ENCODE measurements at regions not wholly inside any gene's neighbourhood (a gene's known extent, or its start where the extent isn't known, plus 50 kb on each side); places are given as distances from the start of the nearest gene placed in this dataset.

DNA sequence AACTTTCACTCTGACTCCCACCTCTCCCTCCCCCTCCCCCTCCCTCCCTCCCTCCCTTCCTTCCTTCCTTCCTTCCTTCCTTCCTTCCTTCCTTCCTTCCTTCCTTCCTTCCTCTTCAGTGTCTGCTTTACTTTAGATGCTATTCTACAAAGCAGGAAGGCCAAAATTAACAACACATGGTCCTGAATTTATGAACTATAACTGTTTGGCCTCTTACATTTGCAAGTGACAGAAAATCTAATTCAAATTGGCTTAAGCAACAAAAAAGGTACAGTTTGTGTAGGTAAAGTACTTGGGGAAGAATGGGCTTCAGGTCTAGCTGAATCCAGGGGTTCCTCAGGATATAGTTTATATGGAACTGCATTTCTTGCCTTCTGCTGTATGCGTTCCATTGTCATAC, 673.0 kb downstream of the AACS start:
- DNase-seq (ENCODE audit: low read depth in 1 of 2, low spot score in 1 of 2) = no peak

DNA sequence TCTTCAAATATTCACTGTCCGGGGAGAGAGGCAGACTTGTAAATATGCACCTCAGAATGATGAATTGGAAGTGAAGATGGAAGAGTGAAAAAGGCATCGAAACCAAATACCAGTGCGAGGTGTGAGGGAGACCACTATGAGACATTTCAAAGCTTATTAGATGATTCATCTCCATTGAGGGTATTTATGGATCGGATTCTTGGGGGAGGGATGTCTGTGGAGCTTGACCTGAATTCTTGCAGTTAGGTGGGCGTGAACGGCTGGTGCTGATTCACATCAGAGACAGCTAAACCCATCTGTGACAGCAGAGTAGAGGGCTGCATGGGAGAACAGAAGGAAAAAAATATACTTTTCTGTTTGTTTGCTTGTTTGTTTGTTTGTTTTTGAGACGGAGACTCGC, 677.2 kb downstream of the AACS start:
- DNase-seq (ENCODE audit: low read depth in 1 of 2, low spot score in 1 of 2) = no peak

DNA sequence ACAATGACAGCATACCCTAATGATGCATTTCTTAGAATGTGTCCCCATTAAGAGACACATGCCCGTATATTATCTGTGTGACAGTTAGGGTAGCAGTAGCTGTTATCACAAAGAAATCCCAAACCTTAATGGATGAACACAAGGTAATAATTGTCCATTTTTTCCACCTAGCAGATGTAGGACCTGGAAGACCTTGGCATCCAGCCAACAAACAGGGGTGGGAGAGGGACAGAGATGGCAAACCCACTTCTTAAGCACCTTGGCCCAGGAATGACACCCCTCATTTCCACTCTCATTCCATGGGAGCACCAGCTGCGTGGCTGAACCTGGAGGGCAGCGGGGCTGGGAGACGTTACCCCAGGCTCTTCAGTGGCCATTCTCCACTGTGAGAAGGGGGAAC, 679.0 kb downstream of the AACS start:
- no peak for DNase-seq (ENCODE audit: low read depth in 1 of 2, low spot score in 1 of 2)

DNA sequence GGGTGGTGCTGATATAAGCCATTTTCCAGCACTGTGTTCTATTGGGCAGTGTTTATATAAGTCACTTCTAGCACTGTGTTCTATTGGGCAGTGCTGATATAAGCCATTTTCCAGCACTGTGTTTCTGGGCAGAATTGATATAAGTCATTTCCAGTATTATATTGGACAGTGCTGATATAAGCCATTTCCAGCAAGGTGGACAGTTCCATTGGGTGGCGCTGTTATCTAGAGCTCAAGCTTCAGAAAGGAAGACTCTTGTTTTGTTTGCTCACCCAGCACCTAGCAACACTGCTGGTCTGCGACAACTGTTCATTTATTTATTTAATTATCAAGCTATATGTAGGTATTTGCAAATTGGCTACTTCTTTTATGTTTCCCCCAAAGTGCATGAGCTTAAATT, 690.3 kb downstream of the AACS start:
- DNase-seq (ENCODE audit: low read depth in 1 of 2, low spot score in 1 of 2) = no peak

DNA sequence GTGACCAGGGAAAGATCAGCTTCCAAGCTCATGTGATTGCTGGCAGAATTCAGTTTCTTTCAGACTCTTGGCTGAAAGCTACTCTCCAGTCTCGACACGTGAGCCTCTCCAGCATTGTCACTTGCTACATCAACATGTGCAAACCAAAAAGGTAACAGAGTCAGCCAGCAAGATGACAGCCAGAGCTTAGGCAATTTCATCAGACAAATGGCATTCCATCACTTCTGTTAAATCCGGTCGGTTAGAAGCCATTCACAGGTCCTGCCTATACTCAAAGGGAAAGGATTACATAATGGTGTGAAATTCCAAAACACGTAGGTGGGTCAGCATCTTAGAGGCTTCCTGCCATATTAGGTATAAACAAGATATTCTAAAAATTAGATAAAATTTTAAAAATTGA, 700.9 kb downstream of the AACS start:
- no peak for DNase-seq (ENCODE audit: low read depth in 1 of 2, low spot score in 1 of 2)

DNA sequence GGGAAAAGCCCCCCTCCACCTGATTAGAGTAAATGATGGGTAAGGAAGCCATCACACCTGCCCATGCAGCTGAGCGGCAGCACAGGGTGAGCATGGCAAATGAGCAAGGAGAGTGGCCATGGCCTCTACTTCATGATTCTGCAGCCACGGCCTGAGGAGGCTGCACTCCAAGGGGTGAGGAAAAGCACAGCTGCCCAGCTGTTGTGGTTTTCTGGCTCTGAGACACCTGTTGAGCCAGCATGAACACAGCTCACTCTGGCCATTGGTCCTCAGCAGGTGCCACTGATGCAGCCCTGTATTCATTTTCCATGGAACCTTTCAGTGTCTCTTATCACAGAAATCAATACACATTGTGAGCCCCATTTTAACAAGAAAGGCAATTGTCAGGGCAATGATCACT, 707.2 kb downstream of the AACS start:
- DNase-seq (ENCODE audit: low read depth in 1 of 2, low spot score in 1 of 2) = no peak

DNA sequence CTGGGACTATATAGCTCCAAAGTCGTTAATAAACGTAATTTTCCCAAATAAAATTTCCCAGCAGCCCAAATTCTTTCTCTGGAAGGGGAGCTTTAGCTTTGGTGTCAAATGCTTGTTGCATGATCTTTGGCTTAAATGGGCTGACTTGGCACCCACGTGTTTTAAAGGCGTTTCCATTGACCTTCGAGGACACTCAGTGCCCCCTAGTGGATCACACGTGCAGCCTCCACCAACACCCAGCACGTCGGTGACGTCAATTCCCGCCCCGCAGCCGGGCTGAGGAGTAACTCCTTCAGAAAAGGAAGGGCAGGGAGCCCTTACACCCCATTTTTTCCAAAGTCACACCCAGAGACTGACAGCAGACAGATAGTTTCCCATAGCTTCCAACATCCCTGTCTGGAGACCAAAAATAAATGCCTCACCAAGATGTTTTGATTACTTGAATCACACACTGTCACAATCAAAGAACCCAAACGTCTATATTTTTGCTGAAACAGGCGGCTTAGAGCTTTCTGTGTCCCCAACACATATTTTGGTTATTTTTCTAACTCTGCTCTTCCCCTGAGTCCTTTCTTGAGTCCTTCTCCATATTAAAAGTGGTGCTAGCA, 707.9 kb downstream of the AACS start:
- DNase-seq (ENCODE audit: low read depth in 1 of 2, low spot score in 1 of 2) = no peak

DNA sequence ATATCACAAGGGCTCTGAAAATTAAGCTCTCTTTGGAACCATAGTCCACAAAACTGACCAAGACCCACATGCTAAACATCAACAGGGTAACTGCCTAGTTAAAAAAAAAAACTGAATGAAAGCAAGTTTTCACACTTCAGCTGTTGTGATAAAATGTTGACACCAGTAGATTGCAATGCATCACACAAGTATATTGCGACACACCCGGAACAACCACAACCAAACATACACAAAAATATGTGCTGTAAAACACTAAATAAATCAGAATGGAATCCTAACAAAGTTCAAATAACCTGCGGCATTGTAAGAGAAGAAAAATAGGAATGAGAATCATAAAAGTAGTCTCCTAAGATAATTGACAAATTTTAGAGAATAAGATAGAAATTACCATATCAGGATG, 710.3 kb downstream of the AACS start:
- DNase-seq (ENCODE audit: low read depth in 1 of 2, low spot score in 1 of 2) = no peak

DNA sequence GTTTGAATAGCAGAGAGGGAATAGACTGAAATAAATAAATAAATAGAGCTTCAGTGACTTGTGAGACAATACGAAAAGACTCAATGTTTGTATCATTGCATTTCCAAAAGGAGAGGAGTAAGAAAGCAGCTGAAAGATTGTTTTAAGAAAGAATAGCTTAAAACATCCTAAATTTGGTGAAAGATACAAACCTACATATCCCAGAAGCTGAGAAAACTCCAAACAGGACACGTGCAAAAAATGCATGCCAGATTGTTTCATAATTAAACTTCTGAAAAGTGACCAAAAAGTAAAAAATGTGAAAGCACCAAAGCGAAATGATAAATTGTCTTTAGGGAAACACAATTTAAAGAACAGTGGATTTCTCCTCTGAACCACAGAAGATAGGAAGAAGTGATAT, 711.0 kb downstream of the AACS start:
- DNase-seq (ENCODE audit: low read depth in 1 of 2, low spot score in 1 of 2) = no peak

DNA sequence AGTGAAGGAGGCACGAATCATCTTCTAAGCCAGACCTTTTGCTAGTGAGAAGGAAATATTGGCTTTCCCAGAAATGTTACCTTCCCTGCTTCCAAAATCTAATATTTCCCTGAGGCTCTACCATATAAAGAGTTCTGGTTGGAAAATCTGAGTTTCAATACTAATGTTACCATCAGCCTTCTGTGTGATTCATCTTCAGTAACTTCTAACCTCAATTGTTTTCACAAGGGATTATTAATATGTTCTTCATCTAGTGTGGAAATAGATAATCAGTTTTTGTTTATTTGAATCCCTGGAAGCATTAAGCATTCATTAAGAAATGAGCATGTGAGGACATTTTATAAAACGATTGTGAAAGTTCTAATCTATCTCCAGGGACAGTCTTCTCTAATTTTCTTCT, 720.9 kb downstream of the AACS start:
- no peak for DNase-seq (ENCODE audit: low read depth in 1 of 2, low spot score in 1 of 2)

DNA sequence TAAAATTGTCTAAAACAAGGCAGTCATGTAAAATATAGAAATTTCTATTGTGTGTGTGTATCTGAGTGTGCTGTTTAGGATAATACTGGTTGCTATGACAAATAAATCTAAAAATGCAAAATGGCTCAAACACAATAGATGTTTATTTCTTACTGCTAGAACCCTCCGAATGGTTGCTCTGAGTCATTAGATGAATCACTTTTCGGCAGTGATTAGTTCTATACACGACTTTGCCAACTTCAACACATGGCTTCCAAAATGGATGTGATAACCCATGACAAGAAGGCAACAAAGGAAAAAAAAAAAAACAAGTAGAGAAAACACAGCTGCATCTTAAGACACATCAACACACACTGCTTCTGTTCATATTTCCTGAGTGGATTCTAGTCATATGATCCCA, 729.2 kb downstream of the AACS start:
- DNase-seq (ENCODE audit: low read depth in 1 of 2, low spot score in 1 of 2) = no peak

DNA sequence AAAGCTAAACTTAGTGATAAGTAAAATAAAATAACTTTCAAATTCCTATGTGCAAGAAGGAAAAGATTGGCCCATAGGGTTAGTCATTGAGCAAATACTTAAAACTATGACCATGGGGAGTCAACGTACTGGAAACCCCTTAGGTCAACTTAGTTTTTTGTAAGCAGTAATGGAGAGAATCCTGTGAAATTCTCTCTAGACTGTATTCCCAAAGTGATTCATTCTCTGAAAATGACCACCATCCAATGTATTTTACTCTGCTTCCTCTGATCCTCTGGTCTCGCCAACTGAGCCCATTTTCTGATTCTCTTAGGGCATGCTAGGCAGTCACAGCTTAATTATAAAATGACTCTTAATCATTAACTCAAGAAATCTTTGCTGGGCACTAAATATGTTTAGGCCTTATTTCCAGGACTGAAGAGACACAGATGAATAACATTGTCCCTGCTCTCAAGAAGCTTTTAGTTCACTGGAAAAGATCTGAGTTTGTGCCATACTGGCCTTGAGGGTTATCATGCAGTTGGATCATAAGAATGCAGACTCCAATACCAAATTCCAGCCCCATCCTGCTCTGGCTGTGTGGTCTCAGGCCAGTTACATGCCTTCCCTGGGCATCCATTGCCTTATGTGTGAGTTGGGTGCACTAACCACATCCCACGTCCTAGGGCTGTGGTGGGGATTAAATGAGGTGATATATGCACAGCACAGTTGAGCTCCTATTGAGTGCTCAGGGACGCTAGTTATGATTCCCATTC, 732.4 kb downstream of the AACS start:
- DNase-seq (ENCODE audit: low read depth in 1 of 2, low spot score in 1 of 2) = no peak

DNA sequence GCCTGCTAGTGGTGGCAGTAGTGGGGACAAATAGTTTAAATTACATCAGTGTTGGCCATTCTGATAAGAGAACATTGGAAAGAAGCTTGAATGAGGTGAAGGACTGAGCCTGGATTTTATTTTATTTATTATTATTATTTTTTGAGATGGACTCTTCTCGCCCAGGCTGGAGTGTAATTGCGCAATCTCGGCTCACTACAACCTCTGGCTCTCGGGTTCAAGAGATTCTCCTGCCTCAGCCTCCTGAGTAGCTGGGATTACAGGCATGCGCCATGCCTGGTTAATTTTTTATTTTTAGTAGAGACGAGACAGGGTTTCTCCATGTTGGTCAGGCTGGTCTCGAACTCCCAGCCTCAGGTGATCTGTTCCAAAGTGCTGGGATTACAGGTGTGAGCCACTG, 739.4 kb downstream of the AACS start:
- no peak for DNase-seq (ENCODE audit: low read depth in 1 of 2, low spot score in 1 of 2)

DNA sequence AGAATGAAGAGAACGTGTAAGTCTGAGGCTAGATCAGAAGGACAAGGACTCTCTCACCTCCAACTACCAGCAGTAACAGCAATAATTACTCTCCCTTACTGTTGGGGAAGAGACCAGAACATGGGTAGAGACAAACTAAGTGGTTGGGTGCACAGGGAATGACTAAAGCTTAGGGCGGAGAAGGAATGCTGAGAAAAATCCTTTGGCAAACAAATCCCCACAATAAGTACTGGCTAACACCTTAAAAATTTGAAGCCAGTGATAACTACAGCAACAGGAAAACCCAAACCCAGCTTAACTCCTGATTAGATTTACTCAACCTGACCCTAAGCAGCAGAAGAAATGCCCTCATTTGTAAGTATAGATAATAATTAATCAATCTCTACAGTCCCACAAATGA, 759.0 kb downstream of the AACS start:
- DNase-seq (ENCODE audit: low read depth in 1 of 2, low spot score in 1 of 2) = no peak

DNA sequence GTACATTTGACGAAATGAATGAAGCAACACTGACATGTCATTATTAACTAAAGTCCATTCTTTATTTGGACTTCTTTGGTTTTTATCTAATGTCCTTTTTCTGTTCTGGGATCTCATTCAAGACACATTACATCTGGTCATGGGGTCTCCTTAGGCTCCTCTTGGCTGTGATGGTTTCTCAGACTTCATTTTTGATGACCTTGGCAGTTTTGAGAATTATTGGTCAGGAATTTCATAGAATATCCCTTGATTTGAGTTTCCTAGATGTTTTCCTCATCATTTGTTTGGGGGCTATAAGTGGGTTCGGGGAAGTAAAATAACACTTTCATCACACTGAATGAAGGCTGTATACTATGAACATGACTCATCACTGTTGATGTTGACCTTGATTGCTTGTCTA, 770.6 kb downstream of the AACS start:
- DNase-seq (ENCODE audit: low read depth in 1 of 2, low spot score in 1 of 2) = no peak

DNA sequence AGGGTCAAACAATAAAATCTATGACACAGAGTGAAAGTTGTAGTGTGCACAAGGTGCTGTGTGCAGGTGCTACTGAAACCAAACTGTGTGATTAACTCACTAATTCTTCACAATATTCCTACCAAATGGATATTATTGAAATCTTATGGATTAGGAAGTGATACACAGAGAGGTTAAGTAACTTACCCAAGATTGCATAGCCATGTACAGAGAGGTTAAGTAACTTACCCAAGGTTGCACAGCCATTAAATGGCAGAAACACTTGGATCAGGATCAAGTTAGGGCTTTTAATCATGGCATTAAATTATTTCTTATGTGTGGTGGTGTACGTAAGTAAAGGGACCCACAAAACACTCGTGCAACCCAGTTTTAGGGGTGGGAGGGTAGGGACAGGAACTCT, 771.4 kb downstream of the AACS start:
- no peak for DNase-seq (ENCODE audit: low read depth in 1 of 2, low spot score in 1 of 2)

DNA sequence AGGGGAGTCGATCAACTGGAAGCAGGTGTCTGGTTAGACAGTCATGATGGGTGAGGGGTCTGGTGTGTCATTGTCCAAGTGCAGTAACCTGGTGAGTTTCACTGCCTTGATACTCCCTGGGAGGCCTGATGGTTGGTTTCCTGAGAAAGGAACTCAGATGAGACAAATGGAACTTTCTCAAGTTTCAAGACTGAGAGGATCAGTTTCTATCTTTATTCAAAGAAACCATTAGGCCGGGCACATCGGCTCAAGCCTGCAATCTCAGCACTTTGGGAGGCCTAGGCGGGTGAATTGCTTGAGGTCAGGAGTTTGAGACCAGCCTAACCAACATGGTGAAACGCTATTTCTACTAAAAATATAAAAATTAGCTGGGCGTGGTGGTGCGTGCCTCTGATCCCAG, 776.1 kb downstream of the AACS start:
- no peak for DNase-seq (ENCODE audit: low read depth in 1 of 2, low spot score in 1 of 2)

DNA sequence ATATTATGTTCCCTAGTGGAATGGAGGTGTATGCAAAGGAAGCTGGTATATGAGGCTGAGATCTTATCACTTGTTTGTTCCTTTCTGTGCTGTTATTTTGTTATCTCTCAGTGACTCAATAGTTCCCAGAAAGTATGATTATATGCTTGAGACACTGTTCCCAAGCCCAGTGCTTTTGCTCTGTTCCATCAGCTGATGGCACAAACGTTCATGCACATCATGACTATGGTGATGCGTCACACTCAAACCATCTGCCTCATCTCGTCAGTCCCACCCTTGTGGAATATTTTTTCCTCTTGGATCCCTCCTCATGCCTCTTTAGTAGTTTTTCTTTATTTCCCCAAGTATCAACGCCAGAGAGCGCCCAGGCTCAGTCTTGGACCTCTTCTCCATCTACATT, 786.9 kb downstream of the AACS start:
- DNase-seq (ENCODE audit: low read depth in 1 of 2, low spot score in 1 of 2) = no peak

DNA sequence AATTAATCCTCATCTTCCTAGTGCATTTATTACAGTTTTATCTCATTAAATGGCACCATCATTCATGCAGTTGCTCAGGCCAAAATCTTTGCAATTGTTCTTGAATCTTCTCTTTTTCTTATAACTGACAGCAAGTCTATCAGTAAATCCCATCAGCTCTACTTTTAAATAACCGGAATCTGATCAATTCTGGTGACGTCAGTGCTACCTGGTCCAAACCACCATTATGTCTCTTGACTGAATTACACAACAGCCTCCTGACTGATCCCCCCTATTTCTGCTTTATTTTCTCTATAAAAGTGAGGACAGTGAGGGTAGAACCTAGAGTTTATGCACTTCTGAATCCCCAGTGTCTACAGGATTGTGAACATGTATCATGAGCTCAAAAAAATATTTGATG, 787.4 kb downstream of the AACS start:
- DNase-seq (ENCODE audit: low read depth in 1 of 2, low spot score in 1 of 2) = no peak

DNA sequence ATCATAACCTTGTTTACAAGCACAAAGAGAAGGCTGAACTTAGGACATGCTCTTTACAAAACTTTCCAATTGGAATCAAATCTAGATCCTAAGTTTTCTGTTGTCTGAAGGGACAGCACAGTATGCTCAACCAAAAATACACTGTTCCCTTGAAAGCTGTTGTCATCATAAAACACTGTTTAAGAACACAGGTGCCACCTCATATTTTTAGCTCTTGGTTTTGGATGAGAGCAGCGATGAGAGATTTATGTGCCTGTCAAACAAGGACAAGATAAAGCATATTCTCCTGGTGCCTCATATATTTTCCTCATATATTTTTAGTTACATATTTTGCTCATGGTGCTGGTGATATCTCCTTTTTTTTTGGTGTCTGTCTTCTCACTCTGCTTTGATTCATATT, 788.4 kb downstream of the AACS start:
- DNase-seq (ENCODE audit: low read depth in 1 of 2, low spot score in 1 of 2) = no peak

DNA sequence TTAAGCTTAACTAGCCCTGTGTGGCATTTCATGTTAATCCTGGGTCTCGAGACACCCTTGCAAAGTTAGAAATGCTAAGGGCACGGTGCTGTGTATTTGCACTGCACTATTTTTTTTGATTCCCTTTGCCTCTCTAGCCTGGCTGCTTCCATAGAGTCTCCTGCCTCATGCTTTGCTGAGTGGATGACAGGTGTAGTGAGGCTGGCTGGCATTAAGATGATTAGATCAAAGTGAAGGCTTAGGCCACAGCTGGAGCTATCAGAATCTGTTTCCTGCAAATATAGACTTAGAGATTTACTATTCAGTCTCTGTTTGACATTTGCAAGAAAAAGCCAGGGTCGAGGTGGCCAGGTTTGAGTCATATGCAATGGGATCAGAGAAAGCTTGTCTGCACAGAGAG, 791.1 kb downstream of the AACS start:
- no peak for DNase-seq (ENCODE audit: low read depth in 1 of 2, low spot score in 1 of 2)

DNA sequence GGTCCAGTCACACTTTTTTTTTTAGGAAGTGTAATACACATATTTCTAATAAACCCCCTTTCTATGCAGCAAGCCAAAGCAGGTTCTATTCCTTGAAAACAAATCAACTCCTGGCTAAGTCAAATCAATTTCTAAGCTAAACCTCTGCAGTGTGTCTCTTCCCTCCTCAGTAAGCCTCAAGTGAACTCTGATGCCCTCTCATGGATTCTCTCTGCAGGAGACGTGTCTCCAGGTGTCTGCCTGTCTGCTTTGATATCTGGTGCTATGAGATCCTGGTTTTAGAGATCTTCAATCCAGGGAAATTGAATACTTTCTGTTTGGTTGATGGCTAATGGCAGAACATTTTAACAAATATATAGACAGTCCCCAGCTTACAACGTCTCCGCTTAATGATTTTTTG, 791.7 kb downstream of the AACS start:
- no peak for DNase-seq (ENCODE audit: low read depth in 1 of 2, low spot score in 1 of 2)

DNA sequence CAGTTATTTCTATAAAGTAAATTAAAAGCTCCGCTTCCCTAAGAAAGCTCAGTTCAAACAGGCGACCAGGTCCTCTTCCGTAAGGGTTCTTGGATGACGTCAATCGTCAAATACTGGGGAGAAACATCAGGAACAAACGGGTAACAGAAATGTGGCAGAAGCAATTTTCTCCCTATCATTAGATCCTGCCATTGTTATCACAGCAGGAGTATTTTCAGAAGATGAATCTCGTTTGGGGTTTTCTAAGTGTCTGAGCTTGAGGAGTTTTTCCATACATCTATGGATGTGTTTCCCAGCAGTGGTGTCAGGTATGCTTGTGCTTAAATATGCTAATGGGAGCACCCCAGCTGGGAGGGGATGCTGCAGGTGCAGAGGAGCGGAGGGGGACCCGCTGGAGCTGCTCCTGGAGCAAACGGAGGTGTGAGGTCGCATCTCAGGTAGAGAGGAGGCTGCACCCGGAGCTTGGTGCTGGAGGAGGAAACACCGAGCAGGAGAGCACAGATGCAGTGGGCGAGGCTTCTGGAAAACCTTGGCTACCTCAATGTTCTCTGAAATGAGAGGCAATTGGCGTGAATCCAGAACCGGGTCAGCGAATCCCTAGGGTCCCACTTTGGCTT, 795.5 kb downstream of the AACS start:
- DNase-seq (ENCODE audit: low read depth in 1 of 2, low spot score in 1 of 2) = no peak
